ENCODE measurements at regions not wholly inside any gene's neighbourhood (a gene's known extent, or its start where the extent isn't known, plus 50 kb on each side); places are given as distances from the start of the nearest gene placed in this dataset.
"Not testable (repeated sequence)": the region's sequence is repeated elsewhere in the genome, so short reads cannot be mapped to it uniquely, and the experiment has no call there.

GRCh38 chr10:71086439-71087080, 125.8 kb upstream of the UNC5B start:
- DNase-seq: no peak

DNA sequence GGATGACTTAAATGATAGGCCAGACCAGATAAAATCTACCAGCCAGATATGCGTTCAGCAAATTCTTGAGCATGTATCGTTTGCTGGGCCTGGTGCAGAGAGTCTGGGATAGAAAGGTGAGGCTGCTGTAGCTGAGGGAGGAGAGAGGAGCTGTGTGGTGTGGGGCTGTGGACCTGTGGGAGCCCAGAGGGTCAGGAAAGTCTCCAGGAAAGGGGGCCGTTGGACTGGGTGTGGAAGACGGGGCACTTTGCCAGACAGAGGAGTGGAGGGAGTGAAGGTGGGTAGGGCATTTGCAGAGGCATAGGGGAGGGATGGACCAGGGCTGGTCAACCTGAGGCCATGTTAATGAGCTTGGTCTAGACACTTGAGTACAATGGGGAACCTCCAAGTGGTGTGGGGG, 124.7 kb upstream of the UNC5B start:
- DNase-seq: no peak

GRCh38 chr10:71088054-71088453, 124.3 kb upstream of the UNC5B start:
- no peak for DNase-seq

- not testable (repeated sequence) for DNase-seq
These were observed 123.8 kb upstream of the UNC5B start for GRCh38 chr10:71088578-71088977.

DNA sequence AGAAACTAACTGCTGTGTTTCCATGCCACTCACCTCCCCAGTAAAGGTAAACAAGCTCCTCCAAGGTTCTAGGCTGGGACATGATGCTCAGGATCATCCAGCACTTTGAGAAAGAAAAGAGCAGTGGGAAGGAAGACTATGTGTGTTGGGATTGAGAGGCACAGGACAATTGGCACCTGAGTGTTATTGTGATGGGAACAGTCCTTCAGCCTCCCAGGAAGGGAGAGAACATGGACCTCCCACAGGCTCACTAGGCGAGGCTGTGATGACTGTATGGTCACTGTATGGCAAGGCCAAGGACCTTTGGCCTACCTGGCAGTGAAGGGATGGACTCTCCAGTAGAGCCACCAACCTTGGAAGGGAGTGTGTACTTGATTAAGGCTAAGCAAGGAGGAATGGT, 123.2 kb upstream of the UNC5B start:
- no peak for DNase-seq

DNA sequence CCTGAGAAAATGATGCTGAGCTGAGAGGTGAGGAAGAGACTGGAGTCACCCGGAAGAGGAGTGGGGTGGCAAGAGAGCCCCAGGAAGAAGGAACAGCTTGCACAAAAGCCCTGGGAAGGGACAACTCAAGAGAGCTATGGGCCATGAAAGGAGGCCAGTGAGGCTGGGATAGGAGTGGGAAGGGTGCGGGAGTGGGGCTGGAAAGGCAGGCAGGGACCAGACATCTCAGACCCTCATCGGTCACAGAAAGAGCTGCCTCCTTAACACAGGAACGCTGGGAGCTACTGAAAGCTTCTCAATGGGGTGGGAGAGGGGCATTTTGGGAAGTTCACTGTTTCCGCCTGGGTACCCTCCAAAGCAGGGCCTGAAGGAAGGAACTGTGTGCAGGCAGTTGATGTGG, 122.0 kb upstream of the UNC5B start:
- DNase-seq: no peak

DNA sequence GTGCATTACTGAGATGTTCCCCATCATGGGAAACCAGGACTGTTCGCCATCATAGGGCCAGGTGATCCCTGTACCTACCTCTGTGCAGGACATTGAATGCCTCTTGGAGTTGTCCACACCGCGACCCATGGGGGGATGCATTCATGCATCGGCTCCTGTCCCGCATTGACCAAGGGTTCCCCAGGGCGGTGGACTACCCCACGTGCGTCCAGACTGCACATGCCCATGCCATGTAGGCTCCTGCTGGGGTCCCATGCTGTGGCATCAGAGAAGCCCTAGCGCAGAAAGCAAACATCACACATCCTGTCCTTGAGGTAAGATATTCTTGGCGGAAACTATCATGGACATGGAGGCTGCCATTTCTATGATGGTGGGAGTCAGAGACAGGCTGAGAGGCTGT, 121.6 kb upstream of the UNC5B start:
- DNase-seq: no peak

GRCh38 chr10:71092812-71093401, 119.5 kb upstream of the UNC5B start:
- DNase-seq: no peak

GRCh38 chr10:71093531-71093930, 118.8 kb upstream of the UNC5B start:
- DNase-seq: no peak

- DNase-seq: no peak
These were observed 117.5 kb upstream of the UNC5B start for GRCh38 chr10:71094712-71095390.

DNA sequence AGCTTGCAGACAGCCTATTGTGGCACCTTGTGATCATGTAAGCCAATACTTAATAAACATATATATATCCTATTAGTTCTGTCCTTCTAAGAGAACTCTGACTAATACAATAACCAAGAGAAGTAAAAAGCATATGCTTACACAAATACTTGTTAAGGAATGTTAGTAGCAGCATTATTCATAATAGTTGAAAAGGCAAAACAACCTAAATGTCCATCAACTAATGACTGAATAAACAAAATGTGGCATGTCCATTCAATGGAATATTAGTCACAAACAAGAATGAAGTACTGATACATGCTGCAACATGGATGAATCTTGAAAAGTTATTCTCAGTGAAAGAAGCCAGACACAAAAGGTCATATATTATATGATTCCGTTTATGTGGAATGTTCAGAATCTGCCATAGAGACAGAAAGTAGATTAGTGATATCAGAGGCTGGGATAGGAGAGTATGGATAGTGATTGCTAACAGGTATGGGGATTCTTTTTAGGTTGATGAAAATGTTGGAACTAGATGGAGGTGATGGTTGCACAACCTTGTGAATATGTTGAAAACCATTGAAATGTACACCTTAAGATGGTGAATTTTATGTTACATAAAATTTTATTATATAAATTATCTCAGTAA, 112.5 kb upstream of the UNC5B start:
- DNase-seq: no peak

DNA sequence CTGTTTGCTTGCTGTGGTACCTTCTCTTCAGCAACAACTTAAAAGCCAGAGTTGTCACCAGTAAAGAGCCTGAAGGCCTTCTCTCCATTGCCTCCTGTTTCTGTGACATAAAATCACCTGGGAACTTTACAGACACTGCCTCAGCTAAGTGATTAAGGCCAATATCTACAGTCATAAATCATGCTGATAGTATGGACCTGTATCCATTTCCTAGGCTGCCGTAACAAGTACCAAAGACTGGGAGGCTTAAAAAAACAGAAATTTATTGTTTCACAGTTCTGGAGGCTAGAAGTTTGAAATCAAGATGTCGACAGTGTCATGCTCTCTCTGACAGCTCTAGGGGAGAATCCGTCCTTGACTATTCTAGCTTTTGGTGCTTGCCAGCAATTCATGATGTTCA, 108.4 kb upstream of the UNC5B start:
- no peak for DNase-seq

DNA sequence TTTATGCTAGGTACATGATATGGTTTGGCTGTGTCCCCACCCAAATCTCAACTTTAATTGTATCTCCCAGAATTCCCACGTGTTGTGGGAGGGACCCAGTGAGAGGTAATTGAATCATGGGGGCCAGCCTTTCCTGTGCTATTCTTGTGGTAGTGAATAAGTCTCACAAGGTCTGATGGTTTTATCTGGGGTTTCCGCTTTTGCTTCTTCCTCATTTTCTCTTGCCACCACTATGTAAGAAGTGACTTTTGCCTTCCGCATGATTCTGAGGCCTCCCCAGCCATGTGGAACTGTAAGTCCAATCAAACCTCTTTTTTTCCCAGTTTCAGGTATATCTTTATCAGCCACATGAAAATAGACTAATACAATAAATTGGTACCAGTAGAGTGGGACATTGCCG, 106.2 kb upstream of the UNC5B start:
- not testable (repeated sequence) for DNase-seq

GRCh38 chr10:71107117-71107516, 105.3 kb upstream of the UNC5B start:
- not testable (repeated sequence) for DNase-seq

- DNase-seq: not testable (repeated sequence)
These were observed 104.3 kb upstream of the UNC5B start for GRCh38 chr10:71108042-71108441.

- DNase-seq: no peak
These were observed 100.1 kb upstream of the UNC5B start for GRCh38 chr10:71112138-71112785.

- DNase-seq: no peak
These were observed 95.9 kb upstream of the UNC5B start for GRCh38 chr10:71116426-71116825.

DNA sequence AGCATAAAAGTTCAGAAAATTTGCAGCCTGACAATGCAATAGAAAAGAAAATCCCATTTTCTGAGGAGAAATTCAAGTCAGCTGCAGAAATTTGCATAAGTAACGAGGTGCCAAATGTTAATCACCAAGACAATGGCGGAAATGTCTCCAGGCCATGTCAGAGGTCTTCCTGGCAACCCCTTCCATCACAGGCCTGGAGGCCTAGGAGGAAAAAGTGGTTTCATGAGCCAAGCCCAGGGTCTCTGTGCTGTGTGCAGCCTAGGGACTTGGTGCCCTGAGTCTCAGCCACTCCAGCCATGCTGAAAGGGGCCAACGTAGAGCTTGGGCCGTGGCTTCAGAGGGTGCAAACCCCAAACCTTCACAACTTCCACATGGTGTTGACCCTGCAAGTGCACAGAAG, 94.8 kb upstream of the UNC5B start:
- DNase-seq: not testable (repeated sequence)

DNA sequence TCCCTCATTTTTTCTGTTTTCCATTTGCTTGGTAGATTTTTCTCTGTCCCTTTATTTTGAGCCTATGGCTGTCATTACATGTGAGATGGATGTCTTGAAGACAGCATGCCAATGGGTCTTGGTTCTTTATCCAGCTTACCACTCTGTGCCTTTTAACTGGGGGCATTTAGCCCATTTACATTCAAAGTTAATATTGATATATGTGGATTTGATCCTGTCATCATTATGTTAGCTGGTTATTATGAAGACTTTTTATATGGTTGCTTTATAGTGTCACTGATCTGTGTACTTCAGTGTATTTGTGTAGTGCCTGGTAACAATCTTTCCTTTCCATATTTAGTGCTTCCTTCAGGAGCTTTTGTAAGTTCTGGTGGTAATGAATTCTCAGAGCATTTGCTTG, 89.3 kb upstream of the UNC5B start:
- DNase-seq: no peak

DNA sequence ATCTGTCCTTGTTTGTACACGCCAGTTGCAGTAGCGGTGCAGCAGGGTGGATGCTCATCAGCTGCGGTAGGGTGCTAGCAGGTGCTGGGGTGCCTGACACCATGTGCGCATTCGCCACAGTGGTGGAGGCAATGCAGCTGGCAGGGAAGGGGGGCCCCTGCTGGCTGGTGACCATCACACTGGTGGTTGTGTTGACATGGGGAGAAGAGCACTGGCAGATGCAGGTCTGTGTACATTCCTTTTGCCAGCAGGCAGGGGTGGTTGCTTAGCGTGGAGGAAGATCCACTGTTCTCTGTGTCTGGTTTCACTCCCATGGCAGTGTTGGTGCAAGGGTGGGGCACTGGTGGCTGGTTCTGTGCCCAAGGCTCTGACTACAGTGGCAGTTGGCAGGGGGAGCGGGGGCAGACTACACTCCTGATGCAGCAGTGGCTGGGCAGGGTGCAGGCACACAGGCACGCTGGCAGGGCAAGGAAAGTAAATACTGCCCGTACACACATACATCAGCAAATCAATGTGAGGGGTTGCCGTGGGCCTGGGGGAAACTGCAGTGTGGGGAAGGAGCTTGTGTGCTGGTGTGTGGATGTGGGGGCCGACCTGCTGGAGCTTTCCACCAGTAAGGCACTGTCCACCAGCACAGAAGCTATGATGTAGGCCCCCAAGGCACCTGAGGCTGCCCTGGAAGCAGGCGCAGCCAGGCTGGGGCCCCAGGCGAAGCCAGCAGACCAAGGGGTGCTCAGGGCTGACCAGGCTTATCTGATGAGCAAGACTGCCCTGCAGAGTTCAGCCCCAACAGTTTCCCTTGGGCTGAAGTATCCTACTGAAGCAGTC, 87.2 kb upstream of the UNC5B start:
- DNase-seq: no peak

DNA sequence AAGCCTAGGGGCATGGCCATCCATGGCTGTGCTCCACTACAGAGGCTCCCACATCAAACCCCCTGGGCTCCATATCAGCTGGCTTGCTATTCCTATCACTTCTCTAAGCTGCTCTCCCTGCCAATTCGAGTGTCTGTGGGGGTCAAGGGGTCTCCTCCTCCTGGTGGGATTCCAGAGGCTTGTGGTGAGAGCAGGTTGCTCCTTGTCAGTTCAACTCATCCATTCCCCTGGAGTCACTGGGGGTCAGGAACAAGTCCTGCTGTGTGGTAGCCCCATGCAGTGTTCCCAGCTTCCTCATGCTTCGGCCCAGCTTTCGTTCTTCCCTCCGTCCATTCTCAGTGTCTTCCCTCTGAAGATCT, 86.6 kb upstream of the UNC5B start:
- no peak for DNase-seq

DNA sequence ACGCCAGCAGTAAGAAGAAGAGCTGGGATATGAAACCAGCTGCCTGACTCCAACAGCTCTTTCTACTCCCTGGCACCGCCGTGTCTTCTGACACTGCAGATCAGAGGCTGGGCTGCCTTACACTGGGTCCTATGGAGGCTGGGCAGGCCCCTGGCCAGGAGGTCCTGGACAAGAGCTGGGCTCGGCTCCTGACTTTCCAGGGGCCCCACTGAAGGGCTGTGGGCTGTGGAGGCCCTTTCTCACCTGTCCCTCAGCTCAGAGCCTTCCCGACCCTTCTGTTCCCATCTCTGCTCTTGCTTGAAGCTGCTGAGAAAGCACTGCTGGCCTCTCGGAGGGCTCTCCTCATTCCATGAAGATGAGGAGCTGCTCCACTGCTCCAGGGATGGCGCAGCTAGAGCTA, 85.9 kb upstream of the UNC5B start:
- DNase-seq: no peak

- DNase-seq: no peak
These were observed 85.3 kb upstream of the UNC5B start for GRCh38 chr10:71127104-71127503.
